GM23338 (cell line): ENCODE measurements at regions not wholly inside any gene's neighbourhood (a gene's known extent, or its start where the extent isn't known, plus 50 kb on each side); places are given as distances from the start of the nearest gene placed in this dataset.

ENCODE experiments used
- ATAC-seq: fragments of 200-7000 bp; cut with Tn5 transposase; 3 replicates; pipeline ENCODE4 v1.9.1; 2020
- DNase-seq: peaks from one replicate; pipeline ENCODE4 v3.0.0-alpha.2; 2015; ENCODE audit warnings: low spot score
- H2AFZ ChIP-seq: fragments of 200-600 bp; sonication (generic); 2 replicates; pipeline ENCODE4 v1.8.0; 2016; ENCODE audit warnings: antibody characterized with exemption, mild to moderate bottlenecking, moderate library complexity
- H3F3A ChIP-seq: fragments of 200-600 bp; sonication (generic); replicated peaks from 2 replicates; pipeline ENCODE4 v1.8.0; 2017; ENCODE audit warnings: antibody characterized with exemption, mixed run types, low read depth
- H3K27ac ChIP-seq: fragments of 200-600 bp; sonication (generic); 2 replicates; pipeline ENCODE4 v1.6.1; 2016; ENCODE audit warnings: low read depth
- H3K27me3 ChIP-seq: fragments of 200-600 bp; sonication (generic); 2 replicates; pipeline ENCODE4 v1.8.0; 2016; ENCODE audit warnings: mild to moderate bottlenecking, mixed run types, moderate library complexity; ENCODE audit not compliant: insufficient read depth
- H3K36me3 ChIP-seq: fragments of 200-600 bp; sonication (generic); 2 replicates; pipeline ENCODE4 v1.8.0; 2016; ENCODE audit warnings: mild to moderate bottlenecking; ENCODE audit not compliant: insufficient read depth
- H3K4me1 ChIP-seq: fragments of 200-600 bp; sonication (generic); 2 replicates; pipeline ENCODE4 v1.8.0; 2016; ENCODE audit warnings: mild to moderate bottlenecking, moderate library complexity; ENCODE audit not compliant: insufficient read depth
- H3K4me2 ChIP-seq: fragments of 200-600 bp; sonication (generic); 2 replicates; pipeline ENCODE4 v1.7.1; 2017; ENCODE audit warnings: mixed run types
- H3K4me3 ChIP-seq: fragments of 200-600 bp; sonication (generic); 2 replicates; pipeline ENCODE4 v1.6.1; 2016; ENCODE audit warnings: mixed run types
- H3K79me2 ChIP-seq: fragments of 200-600 bp; sonication (generic); replicated peaks from 2 replicates; pipeline ENCODE4 v1.8.0; 2017; ENCODE audit warnings: mild to moderate bottlenecking; ENCODE audit not compliant: insufficient read depth
- H3K9me2 ChIP-seq: fragments of 200-600 bp; sonication (generic); 2 replicates; pipeline ENCODE4 v1.8.0; 2017; ENCODE audit not compliant: insufficient read depth
- H4K20me1 ChIP-seq: fragments of 200-600 bp; sonication (generic); replicated peaks from 2 replicates; pipeline ENCODE4 v1.8.0; 2017; ENCODE audit warnings: mild to moderate bottlenecking; ENCODE audit not compliant: insufficient read depth
- H3K27ac Mint-ChIP-seq: 2 replicates; pipeline ENCODE4 v1.8.0; 2020; ENCODE audit warnings: inconsistent platforms, mild to moderate bottlenecking, moderate library complexity, mixed read lengths
- H3K27me3 Mint-ChIP-seq: 3 replicates; pipeline ENCODE4 v1.8.0; 2022; ENCODE audit warnings: low read depth, mild to moderate bottlenecking, moderate library complexity, mixed read lengths, inconsistent platforms; ENCODE audit not compliant: insufficient read depth, poor library complexity
- H3K36me3 Mint-ChIP-seq: 3 replicates; pipeline ENCODE4 v1.8.0; 2021; ENCODE audit warnings: low read depth, mild to moderate bottlenecking, inconsistent platforms, moderate library complexity, mixed read lengths
- H3K4me1 Mint-ChIP-seq: 3 replicates; pipeline ENCODE4 v1.8.0; 2020; ENCODE audit warnings: mild to moderate bottlenecking, inconsistent platforms, mixed read lengths
- H3K4me3 Mint-ChIP-seq: 3 replicates; pipeline ENCODE4 v1.8.0; 2021; ENCODE audit warnings: moderate library complexity, mild to moderate bottlenecking, inconsistent platforms, mixed read lengths
- H3K9me3 Mint-ChIP-seq: 3 replicates; pipeline ENCODE4 v1.8.0; 2020; ENCODE audit warnings: moderate library complexity, mild to moderate bottlenecking, inconsistent platforms, mixed read lengths
- CTCF ChIP-seq, 2 experiments: fragments of 200-600 bp in 1 of 2; sonication (generic) in 1 of 2; conservative IDR thresholded peaks; 2 replicates each; pipeline versions ENCODE4 v1.5.1 to v1.6.1; 2016 to 2017; ENCODE audit warnings: antibody characterized with exemption in 2 of 2, low read depth in 2 of 2, mild to moderate bottlenecking in 2 of 2, moderate library complexity in 1 of 2
- ETS1 ChIP-seq: IDR thresholded peaks from 2 replicates; pipeline ENCODE4 v1.6.1; 2016; ENCODE audit warnings: antibody characterized with exemption
- EZH2phosphoT487 ChIP-seq: fragments of 200-600 bp; sonication (generic); IDR thresholded peaks from one replicate; pipeline ENCODE4 v1.8.1; 2018; ENCODE audit warnings: antibody characterized with exemption; ENCODE audit not compliant: unreplicated experiment
- JUNB ChIP-seq: IDR thresholded peaks from one replicate; pipeline ENCODE4 v1.6.1; 2016; ENCODE audit warnings: antibody characterized with exemption; ENCODE audit not compliant: unreplicated experiment
- NANOG ChIP-seq: IDR thresholded peaks from 2 replicates; pipeline ENCODE4 v1.6.1; 2016; ENCODE audit warnings: antibody characterized with exemption, borderline replicate concordance
- REST ChIP-seq: IDR thresholded peaks from one replicate; pipeline ENCODE4 v1.6.1; 2018; ENCODE audit warnings: antibody characterized with exemption; ENCODE audit not compliant: unreplicated experiment
- STAT1 ChIP-seq: IDR thresholded peaks from one replicate; pipeline ENCODE4 v1.6.1; 2016; ENCODE audit warnings: antibody characterized with exemption; ENCODE audit not compliant: unreplicated experiment
- ZNF114 ChIP-seq: fragments of 250-450 bp; sonication (Bioruptor Pico); IDR thresholded peaks from 2 replicates; pipeline ENCODE4 v1.5.0; 2020; ENCODE audit warnings: mild to moderate bottlenecking, moderate library complexity
- ZNF331 ChIP-seq: fragments of 250-450 bp; sonication (Bioruptor Pico); IDR thresholded peaks from 2 replicates; pipeline ENCODE4 v1.5.0; 2020; ENCODE audit warnings: low read depth, mild to moderate bottlenecking, moderate library complexity
- ZNF462 ChIP-seq: fragments of 250-450 bp; sonication (Bioruptor Pico); IDR thresholded peaks from 2 replicates; pipeline ENCODE4 v1.5.0; 2020; ENCODE audit warnings: mild to moderate bottlenecking, moderate library complexity

- no peak overlapping the region for H3K27ac Mint-ChIP-seq
- H3K27me3 ChIP-seq = no peaks in the 10 kb centered on the region
- no peak overlapping the region for H3K4me3 Mint-ChIP-seq
- no peak overlapping the region for H3K4me2 ChIP-seq
- H3K9me2 ChIP-seq = peaks cover 3% of the 10 kb centered on the region; the same call in 1 of the 2 replicates
- no peaks in the 10 kb centered on the region for H3F3A ChIP-seq
- peaks cover 9% of the 10 kb centered on the region for H3K4me1 Mint-ChIP-seq
- no peaks in the 10 kb centered on the region for H4K20me1 ChIP-seq
- no peak for ATAC-seq
- no peaks in the 10 kb centered on the region for H3K4me1 ChIP-seq
- no peaks in the 10 kb centered on the region for H3K36me3 Mint-ChIP-seq
- H3K36me3 ChIP-seq = no peaks in the 10 kb centered on the region
- TF ChIP-seq JUNB (no peak), ETS1 (no peak), NANOG (no peak), STAT1 (no peak), REST (no peak), CTCF (conservative IDR thresholded peaks at IDR 0.05; ENCODE audit: low read depth in 2 of 2) (no peak), EZH2phosphoT487 (no peak), ZNF114 (CRISPR knock-in tag) (no peak), ZNF331 (no peak), ZNF462 (CRISPR knock-in tag) (no peak)
- no peak overlapping the region for H3K4me3 ChIP-seq
- H3K27me3 Mint-ChIP-seq = peaks cover 5% of the 10 kb centered on the region
- H3K79me2 ChIP-seq = no peaks in the 10 kb centered on the region
- no peak overlapping the region for H2AFZ ChIP-seq
- DNase-seq = no peak
- H3K9me3 Mint-ChIP-seq = no peaks in the 10 kb centered on the region
- H3K27ac ChIP-seq = no peak overlapping the region
These were observed 77.0 kb upstream of the EEPD1 start for GRCh38 chr7:36076074-36076473.
